ENCODE measurements at regions not wholly inside any gene's neighbourhood (a gene's known extent, or its start where the extent isn't known, plus 50 kb on each side); places are given as distances from the start of the nearest gene placed in this dataset.

GRCh38 chr9:115326461-115326860, 208.5 kb upstream of the TNC start:
- no peak overlapping the region for H2AFZ ChIP-seq
- no peaks in the 10 kb centered on the region for H3K36me3 ChIP-seq (ENCODE audit: low read depth)
- no peaks in the 10 kb centered on the region for H3K27me3 ChIP-seq (replicated peaks; ENCODE audit: insufficient read depth)
- H3K9me2 ChIP-seq (ENCODE audit: insufficient read depth), result no peaks in the 10 kb centered on the region
- 87 to 91% methylated on average over 3 of the region's 3 CpGs for WGBS, 2 experiments (ENCODE audit: low coverage in 1 of 2, low lambda C conversion rate in 2 of 2, missing lambda C conversion rate in 2 of 2)
- no peak overlapping the region for H3K4me2 ChIP-seq (ENCODE audit: unreplicated experiment)
- H3K9ac ChIP-seq, result no peak overlapping the region
- no peak for DNase-seq
- H3K27ac ChIP-seq, result no peak overlapping the region
- TF ChIP-seq EZH2 (IDR thresholded peaks at IDR 0.05; ENCODE audit: insufficient read depth, poor library complexity, severe bottlenecking) (no peak), EZH2phosphoT487 (IDR thresholded peaks at IDR 0.05; ENCODE audit: insufficient read depth, low read depth) (no peak)
- H3K4me1 ChIP-seq (ENCODE audit: insufficient read depth), result peaks cover 21% of the 10 kb centered on the region
- H4K20me1 ChIP-seq (ENCODE audit: insufficient read depth), result no peaks in the 10 kb centered on the region
- no peaks in the 10 kb centered on the region for H3K9me3 ChIP-seq (ENCODE audit: low read depth)
- H3K79me2 ChIP-seq (ENCODE audit: insufficient read depth), result no peaks in the 10 kb centered on the region
- H3K4me3 ChIP-seq, result no peak overlapping the region
- peaks cover 24% of the 10 kb centered on the region for H3F3A ChIP-seq (ENCODE audit: insufficient read depth)
- in situ Hi-C loops (cut with MboI), result no loop called here

- Histone ChIP-seq H3K27me3 (replicated peaks; ENCODE audit: insufficient read depth) (no peaks in the 10 kb centered on the region), H2AFZ (0 out of 2 replicates have a peak overlapping the region, but pooled peaks have one; percentile 7)
- peak; percentile 62 for DNase-seq
Measured at GRCh38 chr9:115327436-115328122, 209.6 kb upstream of the TNC start.

GRCh38 chr9:115328228-115328627, 210.3 kb upstream of the TNC start:
- WGBS, 2 experiments (ENCODE audit: low coverage in 1 of 2, low lambda C conversion rate in 2 of 2, missing lambda C conversion rate in 2 of 2), result 39 to 50% methylated on average over 2 of the region's 2 CpGs
- in situ Hi-C loops (cut with MboI), result no loop called here
- H3K9me2 ChIP-seq (ENCODE audit: insufficient read depth), result no peaks in the 10 kb centered on the region
- H3K9me3 ChIP-seq (ENCODE audit: low read depth), result no peaks in the 10 kb centered on the region
- peaks cover 24% of the 10 kb centered on the region for H3F3A ChIP-seq (ENCODE audit: insufficient read depth)
- H3K4me3 ChIP-seq, result no peak overlapping the region
- H3K79me2 ChIP-seq (ENCODE audit: insufficient read depth), result no peaks in the 10 kb centered on the region
- no peaks in the 10 kb centered on the region for H4K20me1 ChIP-seq (ENCODE audit: insufficient read depth)
- H3K27ac ChIP-seq, result peak overlapping the region; percentile 49
- 0 out of 2 replicates have a peak overlapping the region, but pooled peaks have one; percentile 7 for H2AFZ ChIP-seq
- H3K27me3 ChIP-seq (replicated peaks; ENCODE audit: insufficient read depth), result no peaks in the 10 kb centered on the region
- DNase-seq, result peak; percentile 86
- peaks cover 21% of the 10 kb centered on the region for H3K4me1 ChIP-seq (ENCODE audit: insufficient read depth)
- peak overlapping the region; percentile 46 for H3K4me2 ChIP-seq (ENCODE audit: unreplicated experiment)
- no peak for TF ChIP-seq EZH2 (IDR thresholded peaks at IDR 0.05; ENCODE audit: insufficient read depth, poor library complexity, severe bottlenecking)
- TF ChIP-seq EZH2phosphoT487 (IDR thresholded peaks at IDR 0.05; ENCODE audit: insufficient read depth, low read depth), result no peak
- no peaks in the 10 kb centered on the region for H3K36me3 ChIP-seq (ENCODE audit: low read depth)
- 0 out of 2 replicates have a peak overlapping the region, but pooled peaks have one; percentile 4 for H3K9ac ChIP-seq

More at GRCh38 chr9:115327436-115328122, 209.6 kb upstream of the TNC start:
- H3K4me1 ChIP-seq (ENCODE audit: insufficient read depth), result peaks cover 21% of the 10 kb centered on the region
- 87 to 95% methylated on average over 2 of the region's 2 CpGs for WGBS, 2 experiments (ENCODE audit: low coverage in 1 of 2, low lambda C conversion rate in 2 of 2, missing lambda C conversion rate in 2 of 2)
- TF ChIP-seq EZH2 (IDR thresholded peaks at IDR 0.05; ENCODE audit: insufficient read depth, poor library complexity, severe bottlenecking), result no peak
- H3K9me2 ChIP-seq (ENCODE audit: insufficient read depth), result no peaks in the 10 kb centered on the region
- 0 out of 2 replicates have a peak overlapping the region, but pooled peaks have one; percentile 4 for H3K9ac ChIP-seq
- H4K20me1 ChIP-seq (ENCODE audit: insufficient read depth), result no peaks in the 10 kb centered on the region
- no peak overlapping the region for H3K4me3 ChIP-seq
- H3K27ac ChIP-seq, result peak overlapping the region; percentile 49
- no peaks in the 10 kb centered on the region for H3K36me3 ChIP-seq (ENCODE audit: low read depth)
- H3K9me3 ChIP-seq (ENCODE audit: low read depth), result no peaks in the 10 kb centered on the region
- peaks cover 24% of the 10 kb centered on the region for H3F3A ChIP-seq (ENCODE audit: insufficient read depth)
- peak overlapping the region; percentile 46 for H3K4me2 ChIP-seq (ENCODE audit: unreplicated experiment)
- no peaks in the 10 kb centered on the region for H3K79me2 ChIP-seq (ENCODE audit: insufficient read depth)
- in situ Hi-C loops (cut with MboI), result no loop called here

GRCh38 chr9:115328677-115329076, 210.7 kb upstream of the TNC start:
- Histone ChIP-seq H3K9me2 (ENCODE audit: insufficient read depth) (no peaks in the 10 kb centered on the region), H3F3A (ENCODE audit: insufficient read depth) (peaks cover 24% of the 10 kb centered on the region), H2AFZ (no peak overlapping the region), H3K4me1 (ENCODE audit: insufficient read depth) (peaks cover 21% of the 10 kb centered on the region), H3K4me2 (ENCODE audit: unreplicated experiment) (peak overlapping the region; percentile 46), H3K9me3 (ENCODE audit: low read depth) (no peaks in the 10 kb centered on the region), H3K27me3 (replicated peaks; ENCODE audit: insufficient read depth) (no peaks in the 10 kb centered on the region), H3K9ac (no peak overlapping the region), H3K4me3 (no peak overlapping the region), H3K27ac (peak overlapping the region; percentile 49), H4K20me1 (ENCODE audit: insufficient read depth) (no peaks in the 10 kb centered on the region), H3K79me2 (ENCODE audit: insufficient read depth) (no peaks in the 10 kb centered on the region), H3K36me3 (ENCODE audit: low read depth) (no peaks in the 10 kb centered on the region)
- in situ Hi-C loops (cut with MboI), result no loop called here
- DNase-seq, result no peak
- TF ChIP-seq EZH2 (IDR thresholded peaks at IDR 0.05; ENCODE audit: insufficient read depth, poor library complexity, severe bottlenecking) (no peak), EZH2phosphoT487 (IDR thresholded peaks at IDR 0.05; ENCODE audit: insufficient read depth, low read depth) (no peak)
